Immature natural killer cell (primary cell): ENCODE measurements at regions not wholly inside any gene's neighbourhood (a gene's known extent, or its start where the extent isn't known, plus 50 kb on each side); places are given as distances from the start of the nearest gene placed in this dataset.

Experiments
- DNase-seq, 3 donors: peaks; one replicate each; pipeline ENCODE4 v3.0.0; 2022; ENCODE audit warnings: mixed read lengths in 1 of 3
- H3K27ac Mint-ChIP-seq, 6 donors: one replicate each; pipeline ENCODE4 v1.8.0; 2020; ENCODE audit warnings: mixed read lengths in 6 of 6, mild to moderate bottlenecking in 5 of 6, inconsistent platforms in 4 of 6, moderate library complexity in 3 of 6
- H3K27me3 Mint-ChIP-seq, 3 donors: one replicate each; pipeline ENCODE4 v1.8.0; 2020 to 2021; ENCODE audit warnings: low read depth in 3 of 3, mild to moderate bottlenecking in 3 of 3, mixed read lengths in 3 of 3, moderate library complexity in 3 of 3, inconsistent platforms in 1 of 3
- H3K36me3 Mint-ChIP-seq, 3 donors: one replicate each; pipeline ENCODE4 v1.8.0; 2020; ENCODE audit warnings: mixed read lengths in 3 of 3, inconsistent platforms in 2 of 3, mild to moderate bottlenecking in 2 of 3
- H3K4me1 Mint-ChIP-seq, 2 donors: one replicate each; pipeline ENCODE4 v1.8.0; 2020; ENCODE audit warnings: inconsistent platforms in 2 of 2, mild to moderate bottlenecking in 2 of 2, mixed read lengths in 2 of 2, moderate library complexity in 1 of 2
- H3K4me3 Mint-ChIP-seq, 5 donors: one replicate each; pipeline ENCODE4 v1.8.0; 2020; ENCODE audit warnings: mild to moderate bottlenecking in 5 of 5, mixed read lengths in 5 of 5, inconsistent platforms in 3 of 5, moderate library complexity in 3 of 5
- H3K9me3 Mint-ChIP-seq, 6 donors: one replicate each; pipeline ENCODE4 v1.8.0; 2020; ENCODE audit warnings: mild to moderate bottlenecking in 6 of 6, mixed read lengths in 6 of 6, inconsistent platforms in 4 of 6, moderate library complexity in 3 of 6

DNA sequence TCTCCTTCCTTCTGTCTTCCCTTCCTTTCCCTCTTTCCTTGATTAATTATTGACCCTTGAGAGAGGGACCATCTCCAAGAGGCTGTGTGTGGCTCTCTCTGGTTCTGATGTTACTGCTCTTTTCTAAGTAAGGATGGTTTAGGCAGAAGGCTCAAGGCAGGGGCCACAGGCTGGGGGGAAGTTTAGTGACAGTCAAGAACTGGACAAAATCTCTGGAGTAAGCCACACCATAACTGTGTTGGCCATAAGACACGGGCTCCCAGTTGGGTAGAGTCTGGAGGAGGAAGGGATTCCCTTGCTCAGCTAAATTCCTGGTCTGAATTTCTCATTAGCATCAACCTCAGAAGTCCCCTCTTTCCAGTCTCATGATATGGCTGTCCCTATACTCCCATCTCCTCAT, 74.7 kb downstream of the BUD13 start:
- Mint-ChIP-seq H3K27ac (no peak overlapping the region), H3K4me1 (no peaks in the 10 kb centered on the region), H3K4me3 (no peak overlapping the region), H3K36me3 (no peaks in the 10 kb centered on the region), H3K27me3 (peaks cover 1 to 6% (median 3%) of the 10 kb centered on the region in 3 donors), H3K9me3 (no peaks in the 10 kb centered on the region)
- no peak for DNase-seq

DNA sequence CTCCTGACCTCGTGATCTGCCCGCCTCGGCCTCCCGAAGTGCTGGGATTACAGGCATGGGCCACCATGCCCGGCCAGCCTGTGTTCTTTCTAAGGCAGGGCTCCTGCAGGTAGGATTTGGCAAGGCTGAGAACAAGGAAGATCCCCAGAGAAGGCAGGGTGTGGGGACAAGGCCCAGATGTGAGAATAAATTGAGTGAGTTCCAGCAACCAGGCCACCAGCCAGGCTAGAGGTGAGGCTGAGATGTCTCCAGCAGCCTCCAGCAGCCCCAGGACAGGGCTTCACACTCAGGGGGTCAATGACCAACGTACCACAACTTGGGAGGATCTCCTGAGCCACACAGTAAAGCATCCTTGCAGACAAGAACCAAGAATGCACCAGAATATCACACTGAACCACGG, 75.1 kb downstream of the BUD13 start:
- Mint-ChIP-seq H3K27me3 (peaks cover 1 to 6% (median 3%) of the 10 kb centered on the region in 3 donors), H3K4me1 (no peaks in the 10 kb centered on the region), H3K9me3 (no peaks in the 10 kb centered on the region), H3K36me3 (no peaks in the 10 kb centered on the region), H3K27ac (no peak overlapping the region), H3K4me3 (no peak overlapping the region)
- DNase-seq = no peak

DNA sequence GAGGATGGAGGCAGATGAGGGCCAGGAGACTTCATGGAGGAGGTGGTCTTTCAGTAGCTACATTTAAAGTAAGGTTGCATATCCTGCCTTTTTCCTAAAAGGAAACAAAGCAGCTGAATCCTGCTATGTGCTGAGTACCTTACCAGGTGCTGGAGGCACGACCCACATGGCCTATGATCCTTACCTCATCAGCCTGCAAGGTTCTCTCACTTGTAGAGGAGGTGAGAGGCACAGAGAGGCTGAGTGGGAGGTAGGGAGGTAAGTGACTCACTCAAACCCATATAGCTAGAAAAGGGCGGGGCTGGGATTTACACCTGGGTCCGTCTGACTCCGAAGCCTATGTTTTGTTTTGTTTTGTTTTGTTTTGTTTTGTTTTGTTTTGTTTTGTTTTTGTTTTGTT, 75.8 kb downstream of the BUD13 start:
- no peaks in the 10 kb centered on the region for H3K36me3 Mint-ChIP-seq

DNA sequence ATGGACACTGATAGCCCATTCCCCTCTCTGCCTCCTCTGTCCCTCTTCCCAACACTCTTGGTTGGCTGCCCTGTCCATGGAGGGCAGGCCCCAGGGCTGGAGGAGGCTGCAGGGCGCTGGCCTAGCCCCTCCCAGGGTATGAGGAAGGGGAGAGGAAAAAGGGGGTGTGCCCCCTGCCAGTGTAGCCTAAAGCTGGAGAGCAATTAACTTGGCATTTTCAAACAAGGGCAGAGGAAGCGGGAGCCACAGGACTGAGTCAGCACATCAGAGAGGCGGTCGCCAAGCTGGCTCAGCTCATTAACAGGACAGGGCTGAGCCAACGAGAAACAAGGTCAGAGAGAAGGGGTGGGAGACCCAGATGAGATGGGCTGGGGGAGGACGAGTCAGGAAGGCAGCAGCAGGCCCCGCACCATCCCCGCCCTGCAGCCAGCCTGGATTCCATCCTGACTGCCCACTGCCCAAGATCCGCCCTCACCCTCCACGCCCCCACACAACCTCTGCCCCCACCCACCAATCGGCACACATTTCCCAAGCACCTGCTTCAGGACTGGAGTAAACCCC, 76.3 kb downstream of the BUD13 start:
- no peak overlapping the region for H3K27ac Mint-ChIP-seq
- peaks cover 1 to 10% (median 3%) of the 10 kb centered on the region in 3 donors for H3K27me3 Mint-ChIP-seq
- H3K4me3 Mint-ChIP-seq = no peak overlapping the region

More for the DNA sequence above, 75.8 kb downstream of the BUD13 start:
- Mint-ChIP-seq H3K4me1 (no peaks in the 10 kb centered on the region), H3K4me3 (no peak overlapping the region), H3K9me3 (no peaks in the 10 kb centered on the region), H3K27ac (no peak overlapping the region), H3K27me3 (peaks cover 1 to 9% (median 3%) of the 10 kb centered on the region in 3 donors)
- no peak for DNase-seq

DNA sequence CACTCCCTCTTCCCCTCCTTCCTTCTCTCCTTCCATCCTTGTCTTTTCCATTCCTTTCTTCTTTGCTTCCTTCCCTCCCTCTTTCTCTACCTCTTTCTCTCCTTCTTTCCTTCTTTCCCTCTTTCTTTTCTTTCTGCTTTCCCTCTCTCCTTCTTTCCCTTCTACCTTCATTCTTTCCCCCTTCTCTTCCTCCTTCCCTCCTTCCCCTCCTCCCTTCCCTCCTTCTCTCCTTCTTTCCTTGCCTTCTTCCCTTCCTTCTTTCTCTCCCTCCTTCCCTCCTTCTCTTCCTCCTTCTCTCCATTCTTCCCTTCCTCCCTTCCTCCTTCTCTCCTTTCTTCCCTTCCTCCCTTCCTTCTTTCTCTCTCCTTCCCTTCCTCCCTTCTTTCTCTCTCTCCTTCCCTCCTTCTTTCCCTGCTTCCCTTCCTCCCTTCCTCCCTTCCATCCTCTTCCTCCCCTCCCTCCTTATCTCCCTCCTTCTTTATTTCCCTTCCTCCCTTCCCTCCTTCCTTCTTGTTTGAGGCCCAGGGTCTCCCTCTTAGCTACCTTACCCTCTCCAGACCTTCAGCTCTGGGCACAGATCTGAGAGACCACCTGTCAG, 77.0 kb downstream of the BUD13 start:
- Mint-ChIP-seq H3K9me3 (no peaks in the 10 kb centered on the region), H3K36me3 (no peaks in the 10 kb centered on the region), H3K4me3 (no peak overlapping the region), H3K27ac (no peak overlapping the region), H3K4me1 (no peaks in the 10 kb centered on the region), H3K27me3 (peaks cover 1 to 10% (median 3%) of the 10 kb centered on the region in 3 donors)
- no peak for DNase-seq

More for the DNA sequence above, 76.3 kb downstream of the BUD13 start:
- no peak for DNase-seq
- no peaks in the 10 kb centered on the region for H3K4me1 Mint-ChIP-seq
- no peaks in the 10 kb centered on the region for H3K36me3 Mint-ChIP-seq
- no peaks in the 10 kb centered on the region for H3K9me3 Mint-ChIP-seq

DNA sequence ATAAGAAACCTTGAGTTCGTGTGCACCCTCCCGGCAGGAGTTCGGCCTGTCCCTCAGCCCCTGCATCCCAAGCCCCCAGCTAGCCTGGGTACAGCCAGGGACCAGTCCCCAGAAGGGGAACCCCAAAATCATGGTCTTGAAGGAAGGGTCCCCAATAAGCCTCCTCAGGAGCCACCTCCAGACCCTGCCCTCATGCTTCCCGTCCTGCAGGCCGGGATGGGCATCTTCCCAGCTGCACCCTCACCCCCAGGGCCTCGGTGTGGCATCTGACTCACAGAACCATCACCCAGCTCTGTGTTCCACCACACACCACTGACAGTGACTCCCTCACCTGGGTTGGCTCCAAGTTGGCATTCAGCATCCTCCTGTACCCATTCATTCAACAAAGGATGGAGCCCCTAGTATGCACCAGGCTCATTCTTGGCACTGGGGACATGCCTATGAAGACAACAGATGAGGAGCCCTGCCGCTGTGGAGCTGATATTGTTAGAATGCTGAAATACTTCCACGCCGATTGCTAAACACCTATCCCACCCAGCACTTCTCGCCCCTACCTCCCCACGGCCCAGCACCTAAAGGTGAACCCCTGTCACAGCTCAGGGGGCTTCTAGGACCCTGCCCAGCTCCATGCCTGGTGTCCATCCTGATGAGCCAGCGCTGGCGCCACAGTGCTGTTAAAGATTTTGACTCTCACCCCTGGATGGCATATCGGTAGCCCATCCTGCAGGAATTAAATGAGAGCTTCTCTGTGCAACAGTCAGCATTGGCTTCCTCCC, 77.8 kb downstream of the BUD13 start:
- Mint-ChIP-seq H3K27ac (no peak overlapping the region), H3K36me3 (no peaks in the 10 kb centered on the region), H3K4me1 (no peaks in the 10 kb centered on the region), H3K9me3 (no peaks in the 10 kb centered on the region), H3K27me3 (peaks cover 1 to 10% (median 3%) of the 10 kb centered on the region in 3 donors), H3K4me3 (no peak overlapping the region)
- no peak for DNase-seq

DNA sequence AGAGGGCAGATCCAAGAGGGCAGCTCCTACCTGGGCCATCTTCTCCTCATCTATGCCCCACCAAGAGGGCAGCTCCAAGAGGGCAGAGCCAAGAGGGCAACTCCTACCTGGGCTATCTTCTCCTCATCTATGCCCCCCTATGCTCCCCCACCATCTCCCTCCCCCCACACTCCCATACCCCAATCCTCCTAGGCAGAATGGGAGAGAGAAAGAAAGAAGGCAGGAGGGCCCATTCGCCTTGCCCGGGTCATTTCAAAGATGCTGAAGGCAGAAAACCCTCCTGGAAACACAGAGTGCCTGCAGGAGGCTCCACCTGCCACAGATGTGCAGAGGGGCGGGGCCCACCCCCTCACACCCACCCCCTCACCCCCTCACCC, 78.5 kb downstream of the BUD13 start:
- no peaks in the 10 kb centered on the region for H3K4me1 Mint-ChIP-seq
- no peaks in the 10 kb centered on the region for H3K9me3 Mint-ChIP-seq
- peaks cover 3 to 7% (median 3%) of the 10 kb centered on the region in 3 donors for H3K27me3 Mint-ChIP-seq
- no peak overlapping the region for H3K4me3 Mint-ChIP-seq
- no peak for DNase-seq
- no peaks in the 10 kb centered on the region for H3K36me3 Mint-ChIP-seq
- no peak overlapping the region for H3K27ac Mint-ChIP-seq

DNA sequence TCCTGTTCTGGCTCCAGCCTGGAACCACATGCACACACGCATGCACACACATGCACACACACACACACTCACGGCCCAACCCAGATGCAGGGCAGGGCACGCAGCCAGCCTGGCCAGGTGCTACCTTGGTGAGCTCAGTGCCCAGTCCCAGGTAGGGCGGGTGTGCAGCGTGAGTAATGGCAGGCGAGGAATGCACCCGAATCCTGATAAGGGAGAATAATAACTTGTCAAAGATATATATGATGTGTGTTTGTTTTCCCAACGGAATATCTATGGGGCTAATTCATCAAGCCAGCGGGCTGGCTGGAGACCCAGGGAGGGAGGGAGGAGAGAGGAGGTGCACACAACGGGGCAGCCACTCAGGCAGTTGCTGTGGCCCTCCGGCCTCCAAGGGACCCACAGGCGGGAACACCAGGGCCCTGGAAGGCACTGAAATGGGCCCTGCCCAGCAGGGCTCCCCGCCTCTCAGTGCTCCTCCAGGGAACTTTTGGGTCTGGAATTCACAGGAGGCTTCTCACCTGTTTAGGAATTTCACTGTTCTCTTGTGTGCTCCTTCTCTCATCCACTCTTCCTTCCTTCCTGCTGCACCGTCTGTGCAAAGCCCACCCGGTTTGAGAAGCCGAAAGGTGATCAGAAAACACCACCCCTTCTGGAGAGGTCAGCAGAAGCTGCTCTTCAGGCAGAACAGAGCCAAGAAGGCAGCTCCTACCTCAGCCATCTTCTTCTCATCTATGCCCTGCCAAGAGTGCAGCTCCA, 79.0 kb downstream of the BUD13 start:
- Mint-ChIP-seq H3K9me3 (no peaks in the 10 kb centered on the region), H3K4me3 (no peak overlapping the region), H3K27ac (no peak overlapping the region), H3K27me3 (peaks cover 3 to 6% (median 3%) of the 10 kb centered on the region in 3 donors), H3K36me3 (no peaks in the 10 kb centered on the region), H3K4me1 (no peaks in the 10 kb centered on the region)
- no peak for DNase-seq

DNA sequence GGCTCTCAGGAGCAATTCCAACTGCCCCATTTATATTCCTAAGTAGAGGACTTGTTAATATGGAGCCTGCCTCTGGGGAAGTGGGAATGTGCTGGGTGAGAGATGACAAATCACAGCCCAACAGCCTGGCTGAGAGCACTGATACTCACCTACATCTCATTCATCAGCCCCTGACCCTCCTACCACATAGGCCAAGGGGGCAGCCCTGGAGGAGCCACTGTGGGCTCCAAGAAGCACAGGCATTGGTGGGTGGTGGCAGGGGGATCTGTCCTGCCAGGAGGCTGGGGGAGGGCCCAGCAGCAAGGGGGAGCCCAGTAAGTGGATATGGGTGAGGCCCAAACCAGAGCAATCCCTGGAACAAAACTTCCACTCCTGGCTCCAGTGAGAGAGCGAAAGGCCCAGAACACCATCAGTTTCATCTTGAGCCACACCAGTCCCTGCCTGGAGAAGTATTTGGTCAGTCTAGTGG, 79.7 kb downstream of the BUD13 start:
- Mint-ChIP-seq H3K4me1 (no peaks in the 10 kb centered on the region), H3K4me3 (no peak overlapping the region), H3K9me3 (no peaks in the 10 kb centered on the region), H3K27me3 (peaks cover 3 to 6% (median 3%) of the 10 kb centered on the region in 3 donors), H3K36me3 (no peaks in the 10 kb centered on the region), H3K27ac (no peak overlapping the region)
- DNase-seq = no peak

DNA sequence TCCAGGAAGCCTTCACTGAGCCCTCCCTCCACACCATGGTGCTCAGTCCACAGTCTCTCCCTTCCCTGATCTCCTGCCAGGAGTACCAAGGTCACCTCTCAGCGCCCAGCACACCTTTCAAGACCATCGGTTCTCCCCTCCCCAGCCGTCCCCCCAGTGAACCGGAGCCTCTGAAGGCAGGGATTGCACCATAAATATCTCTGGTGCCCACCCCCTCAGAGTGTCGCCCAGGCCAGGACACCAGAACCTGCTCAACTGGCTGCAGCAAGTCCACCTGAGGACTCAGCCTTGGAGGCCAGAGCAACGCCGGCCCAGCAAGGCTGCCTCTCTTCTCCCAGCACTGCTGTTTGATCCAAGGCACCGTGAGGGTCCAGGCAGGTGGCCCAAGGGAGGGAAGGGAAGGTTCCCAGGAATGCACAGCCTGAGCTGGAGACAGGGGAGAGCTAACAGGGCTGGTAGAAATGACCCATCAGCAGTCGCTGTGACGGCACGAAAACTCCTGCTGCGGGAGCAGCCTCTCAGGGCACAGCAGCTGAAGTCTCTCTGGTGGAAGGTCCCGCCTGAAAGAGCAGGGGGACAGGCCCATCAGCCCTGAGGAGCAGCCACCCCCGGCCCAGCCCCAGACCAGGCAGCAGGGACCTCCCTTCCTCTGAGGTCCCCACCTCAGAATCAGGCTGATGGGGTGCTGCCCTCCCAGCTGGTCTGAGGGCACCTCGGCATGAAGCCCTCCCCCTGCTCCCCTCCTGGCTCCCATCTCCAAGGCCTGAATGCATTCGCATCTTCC, 80.3 kb downstream of the BUD13 start:
- H3K27ac Mint-ChIP-seq = no peak overlapping the region
- no peak for DNase-seq
- H3K4me3 Mint-ChIP-seq = no peak overlapping the region
- no peaks in the 10 kb centered on the region for H3K36me3 Mint-ChIP-seq
- no peaks in the 10 kb centered on the region for H3K4me1 Mint-ChIP-seq
- peaks cover 3 to 8% (median 3%) of the 10 kb centered on the region in 3 donors for H3K27me3 Mint-ChIP-seq
- no peaks in the 10 kb centered on the region for H3K9me3 Mint-ChIP-seq

DNA sequence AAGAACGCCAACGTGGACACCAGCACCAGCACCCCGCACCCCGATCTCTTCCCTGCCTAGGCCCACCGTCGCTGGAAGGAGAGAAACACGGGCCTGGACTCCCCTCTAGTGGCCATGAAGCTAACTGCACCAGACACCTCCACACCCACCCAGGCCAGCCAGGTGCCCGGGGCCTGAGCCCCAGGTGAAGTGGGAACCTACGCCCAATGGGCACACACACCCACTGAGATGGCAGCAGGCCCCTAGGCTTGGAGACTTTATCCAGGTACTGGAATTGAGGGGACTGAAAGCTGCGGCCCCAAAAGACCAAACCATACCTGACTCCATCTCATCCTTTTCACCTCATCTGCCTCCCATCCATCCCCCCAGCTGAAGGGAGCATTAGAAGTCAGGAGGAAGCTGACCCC, 81.0 kb downstream of the BUD13 start:
- H3K27ac Mint-ChIP-seq = no peak overlapping the region
- DNase-seq = peak in 2 of 3 donors; percentile 20 to 28
- H3K27me3 Mint-ChIP-seq = peaks cover 3 to 9% (median 3%) of the 10 kb centered on the region in 3 donors
- H3K4me3 Mint-ChIP-seq = no peak overlapping the region
- no peaks in the 10 kb centered on the region for H3K36me3 Mint-ChIP-seq
- no peaks in the 10 kb centered on the region for H3K4me1 Mint-ChIP-seq
- H3K9me3 Mint-ChIP-seq = no peaks in the 10 kb centered on the region

DNA sequence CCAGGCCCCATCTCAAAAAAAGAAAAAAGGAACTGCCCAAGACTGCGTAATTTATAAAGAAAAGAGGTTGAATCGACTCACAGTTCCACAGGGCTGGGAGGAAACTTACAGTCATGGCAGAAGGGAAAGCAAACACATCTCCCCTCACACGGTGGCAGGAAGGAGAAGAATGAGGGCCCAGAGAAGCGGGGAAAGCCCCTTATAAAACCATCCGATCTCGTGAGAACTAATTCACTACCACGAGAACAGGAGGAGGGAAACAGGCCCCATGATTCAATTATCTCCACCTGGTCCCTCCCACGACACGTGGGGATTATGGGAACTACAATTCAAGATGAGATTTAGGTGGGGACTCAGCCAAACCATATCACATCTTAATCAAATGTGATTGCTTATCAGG, 82.2 kb downstream of the BUD13 start:
- Mint-ChIP-seq H3K4me3 (no peak overlapping the region), H3K9me3 (no peaks in the 10 kb centered on the region), H3K27ac (no peak overlapping the region), H3K4me1 (no peaks in the 10 kb centered on the region), H3K36me3 (no peaks in the 10 kb centered on the region), H3K27me3 (peaks cover 0 to 8% (median 3%) of the 10 kb centered on the region in 3 donors)
- DNase-seq = no peak

DNA sequence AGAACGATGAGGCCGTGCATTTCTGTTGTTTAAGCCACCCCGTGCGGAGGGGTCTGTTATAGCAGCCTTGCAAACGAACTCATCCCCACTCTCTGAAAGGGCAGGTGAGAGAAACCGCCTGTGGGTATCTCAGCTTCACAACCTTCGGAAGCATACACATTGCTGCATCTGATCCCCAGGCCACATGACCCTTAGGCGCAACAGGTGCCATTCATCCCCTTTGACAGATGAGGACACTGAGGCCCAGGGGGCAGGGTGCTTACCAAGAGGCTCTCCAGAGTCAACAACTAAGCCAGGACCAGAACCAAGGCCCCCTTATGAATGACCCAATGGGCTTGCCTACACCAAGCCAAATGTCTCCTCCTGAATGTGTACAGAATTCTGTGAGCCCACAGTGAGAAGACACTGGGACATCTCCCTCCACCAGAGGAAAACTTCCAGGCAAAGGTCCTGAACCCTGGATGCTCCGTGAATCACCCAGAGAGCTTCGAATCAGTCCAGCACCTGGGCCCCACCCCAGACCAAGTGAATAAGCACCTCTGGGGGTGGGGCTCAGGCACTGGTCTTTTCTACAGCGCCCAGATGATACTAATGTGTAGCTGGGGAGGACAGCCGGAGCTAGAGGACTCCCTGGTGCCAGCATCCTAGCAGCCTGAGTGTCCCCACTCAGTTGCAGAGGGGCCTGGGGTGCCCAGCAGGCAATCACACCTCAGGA, 83.2 kb downstream of the BUD13 start:
- H3K36me3 Mint-ChIP-seq = no peaks in the 10 kb centered on the region
- H3K9me3 Mint-ChIP-seq = no peaks in the 10 kb centered on the region
- H3K27me3 Mint-ChIP-seq = peaks cover 0 to 7% (median 4%) of the 10 kb centered on the region in 3 donors
- no peaks in the 10 kb centered on the region for H3K4me1 Mint-ChIP-seq
- no peak for DNase-seq
- H3K27ac Mint-ChIP-seq = no peak overlapping the region
- no peak overlapping the region for H3K4me3 Mint-ChIP-seq
